ENCODE measurements at regions not wholly inside any gene's neighbourhood (a gene's known extent, or its start where the extent isn't known, plus 50 kb on each side); places are given as distances from the start of the nearest gene placed in this dataset.

- no peak for TF ChIP-seq CTCF (conservative IDR thresholded peaks at IDR 0.05; ENCODE audit: low read depth in 2 of 2)
- TF ChIP-seq POLR2AphosphoS5 (IDR thresholded peaks at IDR 0.05; ENCODE audit: low read depth): no peak
- no peak for TF ChIP-seq EZH2 (IDR thresholded peaks at IDR 0.05; ENCODE audit: low read depth, unreplicated experiment)
Measured at GRCh38 chr18:38406607-38407006, 841.0 kb upstream of the CELF4 start.

All from GM23338 (cell line).